HG02938 (cell line): ENCODE measurements at regions not wholly inside any gene's neighbourhood (a gene's known extent, or its start where the extent isn't known, plus 50 kb on each side); places are given as distances from the start of the nearest gene placed in this dataset.

ENCODE experiments used
- ATAC-seq: cut with Tn5 transposase; IDR thresholded peaks from one replicate; pipeline ENCODE4 v1.9.1; 2021; ENCODE audit warnings: mild to moderate bottlenecking, moderate library complexity; ENCODE audit not compliant: unreplicated experiment

GRCh38 chr10:10293481-10293951 is 724.2 kb upstream of the CELF2 start:
- ATAC-seq: no peak

GRCh38 chr10:10294184-10294880 is 723.3 kb upstream of the CELF2 start:
- ATAC-seq: no peak

GRCh38 chr10:10294881-10295529 is 722.7 kb upstream of the CELF2 start:
- ATAC-seq: no peak

- ATAC-seq: no peak
These were observed 722.1 kb upstream of the CELF2 start for GRCh38 chr10:10295537-10295936.

- no peak for ATAC-seq
These were observed 715.0 kb upstream of the CELF2 start for GRCh38 chr10:10302689-10303088.

GRCh38 chr10:10307036-10307435 is 710.6 kb upstream of the CELF2 start:
- ATAC-seq: no peak

GRCh38 chr10:10307551-10307950 is 710.1 kb upstream of the CELF2 start:
- no peak for ATAC-seq

GRCh38 chr10:10310498-10310897 is 707.2 kb upstream of the CELF2 start:
- ATAC-seq: no peak

GRCh38 chr10:10311966-10312365 is 705.7 kb upstream of the CELF2 start:
- ATAC-seq: no peak

- ATAC-seq: no peak
These were observed 704.4 kb upstream of the CELF2 start for GRCh38 chr10:10313149-10313835.

- no peak for ATAC-seq
These were observed 703.0 kb upstream of the CELF2 start for GRCh38 chr10:10314626-10315025.

- no peak for ATAC-seq
These were observed 701.7 kb upstream of the CELF2 start for GRCh38 chr10:10315989-10316388.

- no peak for ATAC-seq
These were observed 700.5 kb upstream of the CELF2 start for GRCh38 chr10:10317151-10317550.

GRCh38 chr10:10318856-10319255 is 698.8 kb upstream of the CELF2 start:
- ATAC-seq: no peak

- ATAC-seq: no peak
These were observed 696.7 kb upstream of the CELF2 start for GRCh38 chr10:10320956-10321355.

- ATAC-seq: no peak
These were observed 691.6 kb upstream of the CELF2 start for GRCh38 chr10:10326116-10326515.

GRCh38 chr10:10327934-10328333 is 689.7 kb upstream of the CELF2 start:
- no peak for ATAC-seq

- ATAC-seq: no peak
These were observed 687.3 kb upstream of the CELF2 start for GRCh38 chr10:10330418-10330817.

- ATAC-seq: no peak
These were observed 684.9 kb upstream of the CELF2 start for GRCh38 chr10:10332786-10333185.

- no peak for ATAC-seq
These were observed 684.0 kb upstream of the CELF2 start for GRCh38 chr10:10333622-10334021.

- no peak for ATAC-seq
These were observed 679.3 kb upstream of the CELF2 start for GRCh38 chr10:10338339-10338738.
